ENCODE measurements at regions not wholly inside any gene's neighbourhood (a gene's known extent, or its start where the extent isn't known, plus 50 kb on each side); places are given as distances from the start of the nearest gene placed in this dataset.

- BruUV-seq (replicated peaks), result no TSS peak
- no peak for TF ChIP-seq CTCF (conservative IDR thresholded peaks at IDR 0.05; ENCODE audit: low read depth, low read length)
- Histone ChIP-seq H3K27ac (ENCODE audit: low read depth, low read length, poor library complexity, severe bottlenecking) (no peak overlapping the region), H3K9me3 (ENCODE audit: low read depth, low read length, poor library complexity, severe bottlenecking) (no peaks in the 10 kb centered on the region), H3K4me1 (ENCODE audit: insufficient read depth, low read length, poor library complexity, severe bottlenecking) (no peaks in the 10 kb centered on the region), H3K36me3 (ENCODE audit: insufficient read depth, low read length, poor library complexity, severe bottlenecking) (no peaks in the 10 kb centered on the region), H3K4me3 (ENCODE audit: low read depth, low read length, poor library complexity, severe bottlenecking) (no peak overlapping the region), H3K27me3 (replicated peaks; ENCODE audit: insufficient read depth, low read depth, low read length, poor library complexity) (peaks cover 3% of the 10 kb centered on the region)
- DNase-seq (ENCODE audit: low spot score), result no peak
- POLR2A ChIA-PET (ENCODE audit: low non-redundant PET), result no interaction called here
- intact Hi-C loops (cut with micrococcal nuclease; ENCODE audit: unreplicated experiment), result no loop called here
- CTCF ChIA-PET, result no interaction called here
Observed at GRCh38 chr5:96127538-96127937, 165.9 kb upstream of the ELL2 start.

GRCh38 chr5:96125231-96125891 is 163.7 kb upstream of the ELL2 start:
- ChIA-PET CTCF (no interaction called here), POLR2A (ENCODE audit: low non-redundant PET) (no interaction called here)
- intact Hi-C loops (cut with micrococcal nuclease; ENCODE audit: unreplicated experiment), result no loop called here
- H3K4me1 ChIP-seq (ENCODE audit: insufficient read depth, low read length, poor library complexity, severe bottlenecking), result no peaks in the 10 kb centered on the region
- TF ChIP-seq CTCF (conservative IDR thresholded peaks at IDR 0.05; ENCODE audit: low read depth, low read length), result no peak
- no peak for TF ChIP-seq EZH2 (IDR thresholded peaks at IDR 0.05; ENCODE audit: borderline replicate concordance, low read depth, low read length, poor library complexity, severe bottlenecking)
- H3K36me3 ChIP-seq (ENCODE audit: insufficient read depth, low read length, poor library complexity, severe bottlenecking), result no peaks in the 10 kb centered on the region
- no peak overlapping the region for H3K4me3 ChIP-seq (ENCODE audit: low read depth, low read length, poor library complexity, severe bottlenecking)
- H3K9me3 ChIP-seq (ENCODE audit: low read depth, low read length, poor library complexity, severe bottlenecking), result no peaks in the 10 kb centered on the region
- no peak for DNase-seq (ENCODE audit: low spot score)
- no TSS peak for BruUV-seq (replicated peaks)
- H3K27me3 ChIP-seq (replicated peaks; ENCODE audit: insufficient read depth, low read depth, low read length, poor library complexity), result peaks cover 3% of the 10 kb centered on the region
- no peak overlapping the region for H3K27ac ChIP-seq (ENCODE audit: low read depth, low read length, poor library complexity, severe bottlenecking)

DNA sequence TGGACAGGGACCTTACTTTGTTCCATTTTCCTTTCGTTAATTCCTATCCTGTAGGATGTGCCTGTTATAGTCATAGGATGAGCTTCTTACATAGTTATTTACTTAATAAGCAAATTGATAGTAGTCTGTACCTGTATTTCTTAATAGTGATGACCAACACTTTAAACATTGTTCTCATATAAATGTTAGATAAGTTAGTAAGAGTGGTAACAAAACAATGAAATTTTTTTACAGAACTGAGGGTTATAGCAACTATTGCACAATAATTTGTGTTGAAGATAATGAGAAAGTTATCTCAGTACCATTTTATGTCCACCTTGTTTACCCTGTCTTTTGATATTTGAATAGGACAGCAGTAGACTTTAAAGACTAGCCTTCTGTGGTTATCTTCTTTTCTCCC is 162.9 kb upstream of the ELL2 start:
- BruUV-seq (replicated peaks), result no TSS peak
- intact Hi-C loops (cut with micrococcal nuclease; ENCODE audit: unreplicated experiment), result no loop called here
- DNase-seq (ENCODE audit: low spot score), result no peak
- Histone ChIP-seq H3K4me3 (ENCODE audit: low read depth, low read length, poor library complexity, severe bottlenecking) (no peak overlapping the region), H3K27me3 (replicated peaks; ENCODE audit: insufficient read depth, low read depth, low read length, poor library complexity) (peaks cover 3% of the 10 kb centered on the region), H3K36me3 (ENCODE audit: insufficient read depth, low read length, poor library complexity, severe bottlenecking) (no peaks in the 10 kb centered on the region), H3K27ac (ENCODE audit: low read depth, low read length, poor library complexity, severe bottlenecking) (no peak overlapping the region), H3K4me1 (ENCODE audit: insufficient read depth, low read length, poor library complexity, severe bottlenecking) (no peaks in the 10 kb centered on the region), H3K9me3 (ENCODE audit: low read depth, low read length, poor library complexity, severe bottlenecking) (no peaks in the 10 kb centered on the region)
- TF ChIP-seq EZH2 (IDR thresholded peaks at IDR 0.05; ENCODE audit: borderline replicate concordance, low read depth, low read length, poor library complexity, severe bottlenecking) (no peak), CTCF (conservative IDR thresholded peaks at IDR 0.05; ENCODE audit: low read depth, low read length) (no peak)
- ChIA-PET POLR2A (ENCODE audit: low non-redundant PET) (no interaction called here), CTCF (no interaction called here)
